Dedifferentiated amniotic fluid mesenchymal stem cell (primary cell): ENCODE measurements at regions not wholly inside any gene's neighbourhood (a gene's known extent, or its start where the extent isn't known, plus 50 kb on each side); places are given as distances from the start of the nearest gene placed in this dataset.

Experiments
- DNase-seq: peaks from one replicate; pipeline ENCODE4 v3.0.0-alpha.2; 2016; ENCODE audit errors: extremely low spot score

DNA sequence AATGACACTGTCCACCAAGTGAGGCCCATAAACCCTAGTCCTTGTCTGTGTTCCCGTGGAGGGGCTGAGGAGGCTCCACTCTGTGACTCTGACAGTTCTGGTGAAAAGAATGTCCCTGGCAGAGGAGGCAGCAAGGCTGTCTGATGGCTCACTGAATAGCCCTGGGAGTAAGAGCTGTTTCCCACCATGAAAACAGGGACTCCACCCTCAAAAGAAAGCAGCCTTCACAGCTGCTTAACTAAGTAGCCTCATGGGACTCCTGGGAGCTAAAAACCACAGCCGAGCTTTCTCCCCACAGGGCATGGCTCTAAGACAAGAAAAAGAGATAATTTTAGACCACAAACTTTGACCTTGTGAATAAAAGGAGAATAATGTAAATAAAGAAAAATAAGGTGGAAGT is 135.1 kb upstream of the FRY start:
- peak; percentile 49 for DNase-seq

DNA sequence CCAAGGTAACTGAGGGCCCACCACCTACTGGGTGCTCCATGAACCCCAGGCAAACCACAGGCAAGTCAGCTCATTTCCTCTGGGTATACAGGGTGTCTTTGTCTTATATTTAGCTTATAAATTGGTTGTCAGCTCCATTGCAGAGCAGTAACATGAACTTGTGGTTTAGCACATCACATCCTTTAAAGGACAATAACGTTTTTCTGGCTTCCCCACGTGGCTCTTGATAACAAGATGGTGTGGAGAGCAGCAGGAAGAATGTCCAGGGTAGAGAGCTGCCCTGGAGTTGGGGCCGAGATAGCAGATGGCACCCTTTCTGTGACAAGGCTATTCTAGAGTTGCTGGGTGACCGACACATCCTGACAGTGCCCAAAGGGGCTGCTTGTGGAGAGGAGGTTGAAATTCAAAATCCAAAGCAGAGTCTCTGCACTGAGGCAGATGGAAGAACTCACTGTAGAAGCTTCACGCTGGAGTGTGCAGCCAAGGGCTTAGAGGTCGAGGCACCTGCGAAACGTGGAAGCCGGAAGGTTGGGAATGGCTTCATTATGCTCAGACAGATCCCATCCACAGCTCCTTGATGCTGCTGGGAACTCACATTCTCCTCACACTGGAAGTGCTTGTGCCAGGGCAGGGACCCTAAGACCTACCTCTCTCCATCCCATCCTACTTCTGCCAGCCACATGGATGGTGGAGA is 133.0 kb upstream of the FRY start:
- no peak for DNase-seq

DNA sequence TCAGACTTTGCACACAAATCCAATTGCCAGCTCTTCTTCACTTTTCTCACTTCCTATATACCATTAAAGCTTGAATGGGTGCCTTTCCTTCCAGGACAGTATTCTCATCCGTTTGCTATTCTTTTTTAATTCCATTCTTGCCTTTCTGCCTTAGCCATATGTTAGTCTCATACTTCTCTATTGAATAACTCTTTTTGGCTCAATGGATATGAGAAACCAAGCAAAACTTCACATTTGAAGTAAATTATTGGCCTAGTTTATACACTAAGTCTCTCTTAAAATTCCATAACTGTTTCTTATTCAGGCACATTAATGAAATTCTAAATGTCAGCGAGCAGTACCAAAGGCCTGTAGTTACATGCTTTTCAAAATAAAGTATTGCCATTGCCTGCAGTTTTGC is 129.6 kb upstream of the FRY start:
- no peak for DNase-seq

DNA sequence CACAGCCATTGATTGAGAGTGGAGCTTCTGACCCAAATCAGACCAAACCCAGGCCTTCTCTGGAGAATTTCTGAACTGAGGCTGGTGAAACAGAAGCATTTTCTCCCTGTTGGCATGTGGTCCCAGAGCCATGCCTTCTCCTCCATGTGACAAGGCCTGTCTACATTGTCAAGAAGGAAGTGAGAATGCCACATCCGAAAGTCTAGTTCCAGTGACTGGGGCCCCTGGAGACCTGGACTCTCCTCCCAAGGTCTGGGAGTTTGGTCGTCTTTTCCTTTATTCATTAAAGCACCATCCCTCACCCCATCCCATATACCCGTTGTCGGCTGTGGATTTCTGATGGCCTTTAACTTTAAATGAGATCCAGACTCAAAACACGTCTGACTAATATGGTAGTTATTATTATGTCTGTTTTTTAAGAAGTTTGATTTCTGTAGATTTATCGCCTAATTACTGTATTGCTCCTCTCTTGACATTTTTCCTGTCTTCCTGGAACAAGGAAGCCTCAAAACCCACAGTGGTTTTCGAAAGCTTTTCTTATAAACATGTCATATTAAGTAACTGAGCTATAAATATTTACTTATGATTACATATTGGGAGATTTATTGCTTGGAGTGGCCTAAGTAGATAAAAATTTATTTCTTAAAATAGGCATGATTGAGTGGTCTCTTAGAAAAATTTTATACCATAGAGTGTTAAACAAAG is 128.3 kb upstream of the FRY start:
- DNase-seq: no peak

DNA sequence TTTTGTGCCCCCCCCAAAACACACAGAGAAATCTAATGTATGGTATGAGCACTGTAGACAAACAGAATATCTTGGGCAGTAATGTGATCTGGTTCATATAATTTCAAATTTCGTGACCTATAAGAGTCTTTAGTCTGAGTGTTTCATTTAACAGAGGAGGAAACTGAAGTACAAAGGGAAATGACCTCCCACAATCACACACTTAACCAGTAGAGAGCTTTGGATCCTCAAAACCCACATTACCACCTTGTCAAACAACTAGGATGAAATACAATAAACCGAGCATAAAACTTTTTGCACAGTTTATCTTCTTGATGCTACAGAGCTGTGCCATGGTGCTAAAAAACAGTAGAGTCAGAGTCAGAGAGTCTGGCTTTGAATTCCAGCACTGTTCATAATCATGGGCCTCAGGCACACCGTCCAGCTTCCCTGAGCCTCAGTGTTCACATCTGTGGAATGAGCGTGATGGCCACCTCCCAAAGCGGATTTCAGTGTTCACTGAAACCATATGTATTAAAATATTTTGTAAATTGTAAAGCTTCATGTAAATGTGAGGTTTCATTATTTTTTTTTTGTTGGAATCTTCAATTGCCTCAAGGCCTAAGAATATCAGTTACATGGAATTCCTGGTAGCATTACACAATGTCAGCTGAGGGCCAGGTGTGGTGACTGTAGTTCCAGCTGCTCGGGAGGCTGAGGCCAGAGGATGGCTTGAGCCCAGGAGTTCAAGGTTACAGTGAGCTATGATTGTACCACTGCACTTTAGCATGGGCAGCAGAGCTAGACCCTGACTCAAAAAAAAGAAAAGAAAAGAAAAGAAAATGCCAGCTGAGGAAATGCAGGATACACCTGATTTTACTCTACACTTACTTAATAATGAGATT is 126.4 kb upstream of the FRY start:
- DNase-seq: no peak

DNA sequence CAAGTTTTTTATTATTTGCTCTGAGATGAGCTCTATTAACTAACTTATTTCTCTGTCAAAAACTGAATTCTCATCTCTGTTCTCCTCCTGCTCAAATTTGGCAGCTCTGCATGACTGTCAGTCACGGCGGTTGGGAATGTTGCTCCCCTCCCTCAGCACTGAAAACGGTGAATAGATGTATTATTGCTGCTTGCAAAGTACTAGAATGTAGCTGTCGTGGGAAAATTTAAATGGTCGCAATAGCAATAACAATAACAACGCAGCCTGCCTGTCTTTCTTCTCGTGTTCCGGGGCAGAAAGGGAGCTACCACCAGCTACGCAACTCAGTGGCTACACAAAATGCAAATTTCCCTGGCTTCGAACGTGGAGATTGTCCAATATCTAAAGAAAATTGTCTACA is 125.6 kb upstream of the FRY start:
- no peak for DNase-seq

DNA sequence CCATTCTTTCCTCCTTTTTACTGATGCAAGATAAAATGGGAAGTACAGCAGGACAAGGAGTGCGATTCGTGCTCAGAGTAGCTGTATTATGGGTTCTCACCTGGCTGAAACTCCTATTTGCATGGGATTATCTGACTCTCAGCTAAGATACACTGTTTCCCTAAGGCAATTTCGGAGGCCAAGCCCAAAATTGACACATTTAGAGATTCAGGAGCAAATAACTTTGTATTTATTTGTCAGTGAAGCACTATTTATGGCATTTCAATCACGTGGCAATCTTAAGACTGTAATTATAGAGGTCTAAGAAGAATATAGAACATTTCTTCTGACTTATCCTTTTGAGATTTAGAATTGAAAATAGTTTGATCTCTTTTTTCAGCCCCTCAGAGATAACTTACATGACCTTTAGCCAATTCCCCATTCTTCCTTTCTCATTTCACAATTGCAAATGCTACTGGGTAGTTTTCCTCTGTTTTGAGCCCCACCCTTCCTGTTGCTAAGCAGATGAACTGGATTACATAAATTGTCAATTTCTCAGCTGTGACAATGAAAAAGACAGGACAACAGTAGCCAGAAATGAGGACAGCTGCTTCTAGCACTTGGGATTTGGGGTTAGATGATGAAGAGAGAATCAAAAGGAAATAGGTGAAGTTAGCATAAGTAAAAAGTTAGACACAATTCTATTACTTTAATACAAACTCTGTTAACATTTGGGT is 122.7 kb upstream of the FRY start:
- no peak for DNase-seq

DNA sequence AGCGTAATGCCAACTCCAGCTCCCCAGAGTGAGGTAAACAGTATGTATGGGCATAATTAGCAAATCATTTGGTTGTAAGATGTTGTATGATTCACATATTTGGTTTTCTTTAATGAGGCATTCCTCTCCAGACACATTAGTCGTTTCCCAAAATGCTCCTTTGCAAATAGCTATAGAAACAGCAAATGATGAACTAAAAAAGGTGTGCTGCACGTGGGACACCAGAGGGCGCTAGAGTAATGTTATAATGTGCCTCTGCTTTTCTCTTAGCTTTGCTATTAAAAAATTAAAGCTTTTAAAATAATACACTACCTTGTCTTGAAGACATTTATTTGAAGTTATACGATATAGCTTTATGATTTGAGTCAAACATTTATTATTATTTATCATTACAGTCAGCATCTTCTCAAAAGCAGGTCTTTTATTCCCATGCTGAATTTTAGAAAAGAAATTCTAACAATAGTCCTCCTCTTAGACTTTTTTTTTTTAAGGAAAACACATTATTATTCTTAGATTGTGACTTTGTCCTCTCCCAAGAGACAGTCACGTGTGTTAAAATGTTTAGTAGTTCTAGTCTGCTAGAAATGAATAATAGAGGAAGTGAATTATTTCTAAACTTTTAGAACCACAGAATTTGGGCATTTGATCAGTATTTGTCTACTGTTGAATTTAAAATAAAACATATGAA is 121.6 kb upstream of the FRY start:
- DNase-seq: peak; percentile 78

DNA sequence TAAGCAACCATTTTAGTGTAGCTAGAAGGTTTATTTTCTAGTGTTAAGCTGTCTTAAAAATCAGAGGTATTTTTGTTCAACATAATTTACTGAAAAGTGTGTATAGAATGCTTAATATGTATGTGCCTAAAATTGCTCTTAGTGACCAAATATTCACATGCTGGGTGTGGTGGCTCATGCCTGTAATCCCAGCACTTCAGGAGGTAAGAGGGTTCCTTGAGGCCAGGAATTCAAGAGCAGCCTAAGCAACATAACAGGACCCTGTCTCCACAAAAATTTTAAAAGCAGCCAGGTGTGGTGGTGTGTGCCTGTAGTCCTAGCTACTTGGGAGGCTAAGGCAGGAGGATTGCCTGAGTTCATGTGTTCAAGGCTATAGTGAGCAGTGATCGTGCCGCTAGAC is 120.9 kb upstream of the FRY start:
- no peak for DNase-seq

DNA sequence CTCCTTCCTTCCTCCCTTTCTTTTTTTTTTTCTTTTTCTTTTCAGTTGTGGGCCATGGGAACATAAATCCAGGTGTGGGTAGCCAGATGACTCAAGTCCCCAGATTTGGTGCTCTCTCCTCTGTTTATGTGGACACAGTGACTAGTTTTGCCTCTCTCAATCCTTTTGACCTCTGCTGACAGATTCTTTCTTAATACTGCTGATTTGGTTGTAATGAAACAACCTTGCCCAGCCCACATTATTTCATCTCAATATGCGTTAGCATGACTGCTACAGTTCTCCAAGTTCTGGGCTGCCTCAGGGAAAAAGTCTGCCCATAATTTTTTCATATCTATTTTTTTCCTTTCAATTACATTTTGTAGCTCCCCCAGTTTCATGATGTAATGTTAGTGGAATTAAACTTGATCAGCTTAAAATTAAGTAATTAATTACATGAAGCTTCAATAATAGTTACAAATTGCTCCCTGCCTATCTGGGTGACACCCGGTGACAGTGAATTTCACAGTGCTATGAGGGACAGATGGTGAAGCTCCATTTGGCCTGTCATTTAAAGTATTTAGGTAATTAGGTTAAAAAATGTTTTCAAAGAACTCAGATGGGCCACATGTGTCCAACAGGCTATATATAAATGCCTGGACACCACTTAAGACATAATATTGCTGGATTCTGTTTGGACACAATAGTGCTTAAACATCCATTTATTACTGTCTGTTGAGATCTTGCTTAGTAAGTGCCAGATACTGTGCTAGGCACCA is 118.8 kb upstream of the FRY start:
- no peak for DNase-seq

DNA sequence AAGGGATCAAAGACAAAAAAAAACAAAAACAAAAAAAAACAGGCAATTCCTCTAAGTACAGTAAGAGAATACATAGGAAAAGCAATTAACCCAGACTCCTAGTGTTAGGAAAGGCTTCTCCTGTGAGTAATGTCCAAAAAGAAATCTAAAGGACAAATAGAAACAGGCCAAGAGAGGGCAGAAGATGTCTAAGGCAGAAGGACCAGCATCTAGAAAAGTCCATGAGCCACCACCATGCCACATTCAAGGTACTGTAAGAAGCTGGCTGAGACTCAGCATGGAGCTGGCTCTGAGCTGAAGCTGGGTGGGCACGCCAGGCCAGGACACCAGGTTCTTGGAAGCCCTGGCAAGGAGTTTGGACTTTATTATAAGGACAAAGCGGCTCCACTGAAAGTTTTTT is 118.1 kb upstream of the FRY start:
- DNase-seq: no peak

DNA sequence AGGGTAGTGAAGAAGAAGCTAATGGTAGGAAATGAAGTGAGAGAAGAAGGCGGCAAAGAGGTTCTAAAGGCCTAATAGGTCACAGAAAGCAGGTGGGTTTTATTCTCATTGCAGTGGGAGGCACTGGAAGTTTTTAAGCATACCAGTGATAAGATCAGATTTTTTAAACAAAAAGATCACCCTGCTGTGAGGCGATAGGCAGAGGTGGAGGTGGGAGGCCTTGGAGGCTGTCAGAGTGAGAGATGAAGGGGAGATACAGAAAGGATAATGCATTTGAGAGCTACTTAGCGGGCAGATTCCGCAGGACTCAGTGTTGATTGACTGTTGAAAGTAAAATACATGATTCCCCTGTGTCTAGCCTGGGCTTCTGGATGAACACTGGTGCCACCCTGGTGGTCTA is 116.7 kb upstream of the FRY start:
- no peak for DNase-seq

DNA sequence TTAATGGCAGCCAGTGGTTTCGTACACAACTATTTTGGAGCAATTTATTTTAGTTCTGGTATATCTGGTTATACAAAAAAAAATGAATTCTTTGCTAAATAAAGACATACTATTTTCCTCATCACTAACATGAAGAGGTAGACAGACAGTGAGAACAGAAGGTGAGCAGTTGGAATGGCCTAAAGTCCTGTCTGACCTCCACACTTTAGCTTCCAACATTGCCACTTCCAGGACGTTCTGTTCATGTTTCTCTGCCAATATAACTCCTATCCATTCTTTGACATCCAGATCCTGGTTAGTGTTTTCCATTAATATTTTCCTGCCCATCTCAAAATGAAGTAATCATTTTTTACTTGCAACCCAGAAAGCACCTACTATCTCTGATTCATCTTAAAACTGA is 112.9 kb upstream of the FRY start:
- DNase-seq: no peak

DNA sequence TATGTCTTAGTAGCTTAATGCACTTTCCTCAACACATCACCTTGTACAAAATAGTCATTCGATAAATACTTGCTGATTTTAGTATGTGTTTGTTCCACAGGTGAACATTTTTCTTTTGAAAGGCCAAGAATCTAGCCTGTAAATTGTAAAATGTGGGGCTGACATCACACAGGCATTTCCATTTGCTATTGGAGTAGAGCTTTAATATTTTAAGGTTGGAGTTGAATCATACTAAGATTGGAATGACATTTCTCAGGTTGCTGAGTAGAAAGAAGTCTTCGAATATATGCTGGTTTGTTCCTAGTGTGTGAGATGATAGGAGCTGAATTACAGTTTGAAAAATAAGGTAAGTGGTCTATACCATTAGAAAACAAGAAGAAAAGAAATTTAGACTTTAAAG is 112.3 kb upstream of the FRY start:
- no peak for DNase-seq

DNA sequence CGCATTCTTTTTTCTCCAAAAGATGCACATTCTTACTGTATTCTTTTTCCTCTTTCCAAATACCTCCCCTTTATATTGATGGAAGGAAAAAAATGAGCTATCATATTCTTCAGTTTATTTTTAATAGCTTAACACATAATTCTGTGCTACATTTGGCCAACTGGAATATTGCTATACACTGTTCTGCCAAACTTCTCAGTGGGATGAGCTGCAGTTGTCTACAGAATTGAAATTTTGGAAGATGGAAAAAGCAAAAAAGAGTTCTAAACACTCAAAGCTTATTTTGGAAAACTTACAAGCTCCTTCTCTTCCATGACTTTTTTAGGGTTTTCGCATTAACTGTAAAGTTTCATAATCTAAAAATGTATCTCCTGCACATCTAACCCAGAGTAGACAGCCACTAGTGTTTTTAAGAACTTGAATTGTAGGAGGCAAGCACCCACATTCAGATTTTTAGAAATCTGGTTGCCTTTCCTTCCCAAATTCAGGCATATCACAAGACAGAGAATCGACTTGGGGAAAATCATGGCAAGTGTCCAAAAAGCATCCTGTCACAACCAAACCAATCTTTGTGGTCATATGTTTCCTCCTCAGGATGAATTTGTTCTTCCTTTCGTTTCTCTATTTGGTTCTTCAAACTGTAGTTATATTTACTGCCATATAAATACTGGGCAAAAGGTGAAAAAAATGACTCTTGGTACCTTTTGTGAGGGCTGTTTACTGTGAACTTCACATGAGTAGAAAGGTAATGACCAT is 111.4 kb upstream of the FRY start:
- no peak for DNase-seq

DNA sequence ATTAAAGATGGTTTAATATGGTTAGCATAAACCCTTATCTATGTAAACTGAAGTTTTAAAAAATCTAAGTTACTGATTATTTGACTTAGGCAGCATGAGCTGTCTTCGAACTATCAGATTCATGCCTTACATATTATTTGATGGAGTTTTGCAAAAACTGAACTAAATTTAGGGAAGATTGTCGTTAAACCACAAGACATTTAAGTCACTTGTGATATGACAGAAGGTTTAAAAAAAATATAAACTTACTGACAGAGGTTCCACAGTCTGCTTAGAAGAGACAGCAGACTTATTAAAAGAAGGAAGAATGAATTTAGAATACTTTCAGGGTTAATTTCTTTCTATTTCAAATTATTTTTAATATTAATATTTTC is 110.9 kb upstream of the FRY start:
- DNase-seq: no peak

DNA sequence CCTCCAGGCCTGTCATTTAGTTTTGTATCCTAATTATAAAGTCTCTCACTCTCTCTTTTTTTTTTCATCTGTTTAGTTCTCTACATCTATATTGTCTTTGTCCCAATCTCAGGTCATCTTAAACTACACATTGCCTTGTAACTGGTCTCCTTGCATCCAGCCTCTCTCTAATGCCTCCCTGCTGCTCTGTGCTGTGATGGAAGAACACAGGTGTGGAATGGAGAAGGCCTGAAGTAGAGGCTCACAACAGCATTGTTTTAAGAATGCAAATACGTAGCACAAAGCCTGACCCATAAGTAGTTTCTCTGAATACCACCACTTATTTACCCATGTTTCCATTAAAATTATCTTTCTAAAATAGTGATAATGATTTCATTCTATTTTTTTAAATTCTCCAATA is 108.8 kb upstream of the FRY start:
- no peak for DNase-seq

DNA sequence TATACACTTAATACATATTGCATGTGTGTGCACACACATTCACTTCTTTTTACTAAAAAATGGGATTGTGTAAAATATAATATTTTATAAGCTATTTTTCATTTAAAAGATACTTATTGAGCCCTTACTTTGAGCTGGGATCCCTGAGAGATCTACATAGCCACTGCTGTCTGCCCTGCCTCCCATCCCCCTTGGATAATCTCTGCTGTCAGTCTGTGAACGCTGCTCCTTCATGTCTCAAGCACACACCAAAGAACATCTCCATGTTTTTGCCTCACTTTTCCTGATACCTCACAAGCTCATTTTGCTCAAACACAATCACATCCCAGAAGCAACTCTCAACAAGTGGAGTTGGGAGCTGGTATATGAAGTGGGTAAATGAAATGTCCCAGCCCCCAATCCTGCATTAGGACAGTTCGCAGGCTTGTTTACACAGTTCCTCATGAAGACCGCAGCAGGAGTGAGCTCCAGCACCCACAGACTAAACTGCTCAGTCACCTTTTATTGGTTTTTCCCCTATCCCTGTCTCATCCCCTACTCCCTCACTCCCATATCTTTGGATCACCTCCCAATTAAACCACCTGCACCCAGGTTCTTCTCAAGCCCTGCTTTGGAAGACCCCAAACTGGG is 108.3 kb upstream of the FRY start:
- no peak for DNase-seq

DNA sequence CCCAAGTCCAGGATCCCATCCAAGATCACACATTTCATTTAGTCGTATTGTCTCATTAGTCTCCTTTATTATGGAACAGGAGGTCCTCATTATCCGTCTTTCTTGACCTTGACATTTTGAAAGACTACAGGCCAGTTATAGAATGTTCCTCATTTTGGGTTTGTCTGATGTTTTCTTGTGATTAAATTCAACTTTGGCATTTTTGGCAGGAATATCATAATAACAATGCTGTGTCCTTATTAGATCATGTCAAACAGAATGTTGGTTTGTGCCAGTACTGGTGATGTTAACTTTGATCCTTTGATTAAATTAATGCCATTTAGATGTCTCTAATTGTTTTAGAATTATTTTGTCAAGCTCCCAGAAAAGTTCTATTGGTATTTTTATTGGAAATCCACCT is 106.5 kb upstream of the FRY start:
- no peak for DNase-seq

DNA sequence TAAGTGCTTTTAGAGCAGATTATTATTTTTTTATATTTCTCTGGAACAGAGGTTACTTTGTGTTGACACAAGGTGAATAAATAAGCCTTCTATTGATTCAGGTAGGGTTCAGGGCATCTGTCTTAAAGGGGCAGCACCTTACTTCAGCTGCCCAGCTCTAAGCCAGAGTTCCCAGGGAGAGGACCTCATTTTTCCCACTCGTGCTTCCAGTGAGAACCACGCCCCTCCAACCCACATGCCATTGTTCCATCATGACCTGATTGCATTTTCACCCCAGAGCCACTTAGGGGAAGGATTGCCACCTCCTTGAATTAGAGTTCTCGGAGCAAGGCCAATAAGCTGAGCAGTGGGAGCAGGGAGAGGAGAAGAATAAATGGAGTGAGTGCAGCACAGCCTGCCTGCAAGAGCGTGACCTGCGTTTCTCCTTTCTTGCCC is 104.3 kb upstream of the FRY start:
- DNase-seq: no peak
